Left renal pelvis (tissue), 4 donors: ENCODE measurements at regions not wholly inside any gene's neighbourhood (a gene's known extent, or its start where the extent isn't known, plus 50 kb on each side); places are given as distances from the start of the nearest gene placed in this dataset.
A peak's percentile ranks its signal among the peaks of the same experiment; 100 is the strongest.

Experiments used
- DNase-seq, 4 donors: peaks; one replicate each; pipeline ENCODE4 v3.0.0-alpha.2; 2013; ENCODE audit warnings: low read depth in 4 of 4, low spot score in 3 of 4

GRCh38 chr12:43100231-43100630 is 451.8 kb downstream of the ADAMTS20 start:
- DNase-seq = no peak

GRCh38 chr12:43099691-43100163 is 452.3 kb downstream of the ADAMTS20 start:
- DNase-seq = no peak

GRCh38 chr12:43098766-43099550 is 453.0 kb downstream of the ADAMTS20 start:
- DNase-seq = no peak

GRCh38 chr12:43098071-43098470 is 453.9 kb downstream of the ADAMTS20 start:
- peak in 1 of 4 donors; percentile 20 for DNase-seq

GRCh38 chr12:43097471-43097870 is 454.5 kb downstream of the ADAMTS20 start:
- DNase-seq = no peak

GRCh38 chr12:43095669-43096280 is 456.2 kb downstream of the ADAMTS20 start:
- no peak for DNase-seq

GRCh38 chr12:43094886-43095575 is 457.0 kb downstream of the ADAMTS20 start:
- no peak for DNase-seq

GRCh38 chr12:43090981-43091380 is 461.0 kb downstream of the ADAMTS20 start:
- DNase-seq = no peak

GRCh38 chr12:43087195-43088091 is 464.6 kb downstream of the ADAMTS20 start:
- no peak for DNase-seq

GRCh38 chr12:43079476-43079875 is 472.5 kb downstream of the ADAMTS20 start:
- no peak for DNase-seq

GRCh38 chr12:43078976-43079375 is 473.0 kb downstream of the ADAMTS20 start:
- DNase-seq = no peak

- no peak for DNase-seq
Measured at GRCh38 chr12:43072431-43072830, 479.6 kb downstream of the ADAMTS20 start.

- DNase-seq = no peak
Measured at GRCh38 chr12:43069768-43070221, 480.2 kb upstream of the PRICKLE1 start.

GRCh38 chr12:43066471-43066870 is 476.9 kb upstream of the PRICKLE1 start:
- DNase-seq = no peak

- no peak for DNase-seq
Measured at GRCh38 chr12:43063650-43064049, 474.1 kb upstream of the PRICKLE1 start.

GRCh38 chr12:43062201-43062895 is 472.8 kb upstream of the PRICKLE1 start:
- no peak for DNase-seq

GRCh38 chr12:43060742-43061141 is 471.2 kb upstream of the PRICKLE1 start:
- DNase-seq = no peak

- DNase-seq = no peak
Measured at GRCh38 chr12:43058616-43059015, 469.1 kb upstream of the PRICKLE1 start.

GRCh38 chr12:43057566-43057965 is 468.0 kb upstream of the PRICKLE1 start:
- no peak for DNase-seq

GRCh38 chr12:43054085-43054484 is 464.5 kb upstream of the PRICKLE1 start:
- no peak for DNase-seq
